ENCODE measurements at regions not wholly inside any gene's neighbourhood (a gene's known extent, or its start where the extent isn't known, plus 50 kb on each side); places are given as distances from the start of the nearest gene placed in this dataset.

- no peak for TF ChIP-seq CTCF (IDR thresholded peaks at IDR 0.05 in 4 of 5, conservative IDR thresholded peaks at IDR 0.05 in 1 of 5)
- TF ChIP-seq POLR2A (IDR thresholded peaks at IDR 0.05) = no peak
Measured at GRCh38 chr16:85293458-85293857, 181.2 kb upstream of the CIBAR2 start.
